SK-N-SH treated with all-trans-retinoic acid at 6 μM for 48 hours (cell line): ENCODE measurements at regions not wholly inside any gene's neighbourhood (a gene's known extent, or its start where the extent isn't known, plus 50 kb on each side); places are given as distances from the start of the nearest gene placed in this dataset.

Source experiments
- ATAC-seq: fragments of 200-7000 bp; cut with Tn5 transposase; 3 replicates; pipeline ENCODE4 v1.9.1; 2020; ENCODE audit warnings: mild to moderate bottlenecking, moderate library complexity
- ARNTL ChIP-seq: fragments of 450-650 bp; formaldehyde crosslinking; IDR thresholded peaks from 2 replicates; pipeline ENCODE4 v1.5.0; 2020; ENCODE audit warnings: low read depth, mild to moderate bottlenecking, moderate library complexity, borderline replicate concordance
- BACH2 ChIP-seq: fragments of 250-450 bp; sonication (Bioruptor Pico); IDR thresholded peaks from 2 replicates; pipeline ENCODE4 v1.9.0; 2021; ENCODE audit warnings: mild to moderate bottlenecking, borderline replicate concordance
- CREB5 ChIP-seq: fragments of 250-450 bp; sonication (Bioruptor Pico); IDR thresholded peaks from 2 replicates; pipeline ENCODE4 v1.5.1; 2020; ENCODE audit warnings: low read depth, mild to moderate bottlenecking, moderate library complexity
- CSDC2 ChIP-seq: fragments of 250-450 bp; sonication (Bioruptor Pico); IDR thresholded peaks from 2 replicates; pipeline ENCODE4 v1.5.0; 2020; ENCODE audit warnings: mild to moderate bottlenecking, moderate library complexity
- CSRNP3 ChIP-seq: fragments of 250-450 bp; sonication (Bioruptor Pico); IDR thresholded peaks from 2 replicates; pipeline ENCODE4 v1.5.1; 2021; ENCODE audit warnings: mild to moderate bottlenecking, moderate library complexity
- ESRRG ChIP-seq: fragments of 250-450 bp; sonication (Bioruptor Pico); IDR thresholded peaks from 2 replicates; pipeline ENCODE4 v1.6.1; 2021; ENCODE audit warnings: mild to moderate bottlenecking
- ISL1 ChIP-seq: fragments of 250-450 bp; sonication (Bioruptor Pico); IDR thresholded peaks from 2 replicates; pipeline ENCODE4 v2.1.2; 2022; ENCODE audit warnings: mild to moderate bottlenecking, moderate library complexity
- OSR1 ChIP-seq: fragments of 250-450 bp; sonication (Bioruptor Pico); IDR thresholded peaks from 2 replicates; pipeline ENCODE4 v1.8.0; 2022; ENCODE audit warnings: moderate library complexity, mild to moderate bottlenecking, inconsistent platforms
- PATZ1 ChIP-seq: fragments of 250-450 bp; sonication (Bioruptor Pico); IDR thresholded peaks from 2 replicates; pipeline ENCODE4 v1.8.0; 2020; ENCODE audit warnings: mild to moderate bottlenecking, moderate library complexity, borderline replicate concordance
- POU6F1 ChIP-seq: fragments of 250-450 bp; sonication (Bioruptor Pico); IDR thresholded peaks from 2 replicates; pipeline ENCODE4 v1.8.0; 2021; ENCODE audit warnings: low read depth, mild to moderate bottlenecking, moderate library complexity, borderline replicate concordance
- RARB ChIP-seq: fragments of 250-450 bp; sonication (Bioruptor Pico); IDR thresholded peaks from 2 replicates; pipeline ENCODE4 v1.8.0; 2021; ENCODE audit warnings: mild to moderate bottlenecking, moderate library complexity
- SNAI2 ChIP-seq: fragments of 250-450 bp; sonication (Bioruptor Pico); IDR thresholded peaks from 2 replicates; pipeline ENCODE4 v1.5.0; 2020; ENCODE audit warnings: mild to moderate bottlenecking, moderate library complexity
- TCF4 ChIP-seq: fragments of 250-450 bp; sonication (Bioruptor Pico); IDR thresholded peaks from 2 replicates; pipeline ENCODE4 v1.8.0; 2021; ENCODE audit warnings: mild to moderate bottlenecking, moderate library complexity, borderline replicate concordance
- TOX ChIP-seq: fragments of 250-450 bp; sonication (Bioruptor Pico); IDR thresholded peaks from 2 replicates; pipeline ENCODE4 v1.8.0; 2021; ENCODE audit warnings: mild to moderate bottlenecking, moderate library complexity, borderline replicate concordance
- TSHZ2 ChIP-seq: fragments of 250-450 bp; sonication (Bioruptor Pico); IDR thresholded peaks from 2 replicates; pipeline ENCODE4 v1.5.0; 2020; ENCODE audit warnings: mild to moderate bottlenecking, moderate library complexity
- ZFP3 ChIP-seq: fragments of 250-450 bp; sonication (Bioruptor Pico); IDR thresholded peaks from 2 replicates; pipeline ENCODE4 v1.5.0; 2020; ENCODE audit warnings: mild to moderate bottlenecking, moderate library complexity
- ZFP30 ChIP-seq: fragments of 450-650 bp; formaldehyde crosslinking; IDR thresholded peaks from 2 replicates; pipeline ENCODE4 v1.5.0; 2022; ENCODE audit warnings: mild to moderate bottlenecking, moderate library complexity
- ZNF565 ChIP-seq: fragments of 450-650 bp; formaldehyde crosslinking; conservative IDR thresholded peaks from 2 replicates; pipeline ENCODE4 v1.5.0; 2020; ENCODE audit warnings: low read depth, mild to moderate bottlenecking, moderate library complexity
- ZNF70 ChIP-seq: fragments of 450-650 bp; formaldehyde crosslinking; IDR thresholded peaks from 2 replicates; pipeline ENCODE4 v1.5.0; 2020; ENCODE audit warnings: mild to moderate bottlenecking, moderate library complexity
- ZNF8 ChIP-seq: fragments of 450-650 bp; formaldehyde crosslinking; IDR thresholded peaks from 2 replicates; pipeline ENCODE4 v1.5.0; 2020; ENCODE audit warnings: mild to moderate bottlenecking, moderate library complexity

GRCh38 chr9:95653246-95653645, 136.5 kb upstream of the PTCH1 start:
- TF ChIP-seq ARNTL (CRISPR knock-in tag): no peak
- TF ChIP-seq OSR1: no peak
- TF ChIP-seq ISL1 (CRISPR knock-in tag): no peak
- TF ChIP-seq PATZ1: no peak
- TF ChIP-seq TOX (CRISPR knock-in tag): no peak
- TF ChIP-seq, all 23 proteins: peak for 0
- no peak for ATAC-seq

GRCh38 chr9:95650720-95651119, 133.9 kb upstream of the PTCH1 start:
- no peak for TF ChIP-seq POU6F1 (CRISPR knock-in tag)
- TF ChIP-seq CSRNP3 (CRISPR knock-in tag): no peak
- TF ChIP-seq ZFP30: no peak
- TF ChIP-seq BACH2: no peak
- no peak for TF ChIP-seq ZNF70 (CRISPR knock-in tag)
- no peak for TF ChIP-seq TOX (CRISPR knock-in tag)
- no peak for TF ChIP-seq ZFP3 (CRISPR knock-in tag)
- no peak for TF ChIP-seq ESRRG (CRISPR knock-in tag)
- no peak for TF ChIP-seq ZNF565
- no peak for TF ChIP-seq TCF4
- no peak for TF ChIP-seq CREB5 (CRISPR knock-in tag)
- no peak for TF ChIP-seq CSDC2
- no peak for TF ChIP-seq ZNF8
- TF ChIP-seq RARB: no peak
- no peak for TF ChIP-seq TSHZ2 (CRISPR knock-in tag)
- TF ChIP-seq ISL1 (CRISPR knock-in tag): no peak
- TF ChIP-seq SNAI2: no peak
- no peak for ATAC-seq

- ATAC-seq: no peak
- TF ChIP-seq POU6F1 (CRISPR knock-in tag) (no peak), ESRRG (CRISPR knock-in tag) (no peak), ISL1 (CRISPR knock-in tag) (0 out of 2 replicates have a peak, but pooled peaks have one; percentile 20)
Observed at GRCh38 chr9:95649801-95650213, 133.0 kb upstream of the PTCH1 start.
